ENCODE measurements at regions not wholly inside any gene's neighbourhood (a gene's known extent, or its start where the extent isn't known, plus 50 kb on each side); places are given as distances from the start of the nearest gene placed in this dataset.

- no peaks in the 10 kb centered on the region for H3K79me2 ChIP-seq (ENCODE audit: low read length)
- H3K36me3 ChIP-seq (replicated peaks; ENCODE audit: low read depth, low read length), result no peaks in the 10 kb centered on the region
- no peaks in the 10 kb centered on the region for H3K9me3 ChIP-seq (ENCODE audit: insufficient read depth, low read length)
- no peak overlapping the region for H2AFZ ChIP-seq (ENCODE audit: low read depth, low read length)
- H3K4me2 ChIP-seq (ENCODE audit: low read length), result no peak overlapping the region
- no peak overlapping the region for H3K27ac ChIP-seq (ENCODE audit: low read length)
- no peaks in the 10 kb centered on the region for H3K4me1 ChIP-seq (ENCODE audit: low read length)
- H3K4me3 ChIP-seq (ENCODE audit: low read length), result no peak overlapping the region
- no peaks in the 10 kb centered on the region for H3K27me3 ChIP-seq (ENCODE audit: low read depth, low read length)
- no peak overlapping the region for H3K9ac ChIP-seq (ENCODE audit: low read length)
- no peaks in the 10 kb centered on the region for H4K20me1 ChIP-seq (ENCODE audit: insufficient read depth, low read length)
- TF ChIP-seq EZH2phosphoT487 (IDR thresholded peaks at IDR 0.05; ENCODE audit: low read depth), result no peak
- TF ChIP-seq CTCF (IDR thresholded peaks at IDR 0.05; ENCODE audit: low read depth, low read length), result no peak
Observed at GRCh38 chr1:58214674-58215073, 331.9 kb downstream of the OMA1 start.

- Histone ChIP-seq H3K9ac (ENCODE audit: low read length) (no peak overlapping the region), H3K27me3 (ENCODE audit: low read depth, low read length) (no peaks in the 10 kb centered on the region), H2AFZ (ENCODE audit: low read depth, low read length) (no peak overlapping the region), H3K4me2 (ENCODE audit: low read length) (no peak overlapping the region), H3K27ac (ENCODE audit: low read length) (no peak overlapping the region), H4K20me1 (ENCODE audit: insufficient read depth, low read length) (no peaks in the 10 kb centered on the region), H3K4me1 (ENCODE audit: low read length) (no peaks in the 10 kb centered on the region), H3K9me3 (ENCODE audit: insufficient read depth, low read length) (no peaks in the 10 kb centered on the region), H3K36me3 (replicated peaks; ENCODE audit: low read depth, low read length) (no peaks in the 10 kb centered on the region), H3K79me2 (ENCODE audit: low read length) (no peaks in the 10 kb centered on the region), H3K4me3 (ENCODE audit: low read length) (no peak overlapping the region)
- no peak for TF ChIP-seq CTCF (IDR thresholded peaks at IDR 0.05; ENCODE audit: low read depth, low read length)
- no peak for TF ChIP-seq EZH2phosphoT487 (IDR thresholded peaks at IDR 0.05; ENCODE audit: low read depth)
Observed at GRCh38 chr1:58211869-58212268, 334.7 kb downstream of the OMA1 start.

- no peaks in the 10 kb centered on the region for H4K20me1 ChIP-seq (ENCODE audit: insufficient read depth, low read length)
- no peaks in the 10 kb centered on the region for H3K4me1 ChIP-seq (ENCODE audit: low read length)
Observed at GRCh38 chr1:58209575-58209974, 337.0 kb downstream of the OMA1 start.

GRCh38 chr1:58206749-58207148 lies 339.8 kb downstream of the OMA1 start:
- TF ChIP-seq CTCF (IDR thresholded peaks at IDR 0.05; ENCODE audit: low read depth, low read length) (no peak), EZH2phosphoT487 (IDR thresholded peaks at IDR 0.05; ENCODE audit: low read depth) (no peak)
- H3K4me1 ChIP-seq (ENCODE audit: low read length), result no peaks in the 10 kb centered on the region
- H3K79me2 ChIP-seq (ENCODE audit: low read length), result no peaks in the 10 kb centered on the region
- no peaks in the 10 kb centered on the region for H3K9me3 ChIP-seq (ENCODE audit: insufficient read depth, low read length)
- no peak overlapping the region for H3K4me3 ChIP-seq (ENCODE audit: low read length)
- H4K20me1 ChIP-seq (ENCODE audit: insufficient read depth, low read length), result no peaks in the 10 kb centered on the region
- H3K9ac ChIP-seq (ENCODE audit: low read length), result no peak overlapping the region
- no peaks in the 10 kb centered on the region for H3K27me3 ChIP-seq (ENCODE audit: low read depth, low read length)
- no peak overlapping the region for H3K27ac ChIP-seq (ENCODE audit: low read length)
- H3K4me2 ChIP-seq (ENCODE audit: low read length), result no peak overlapping the region
- H2AFZ ChIP-seq (ENCODE audit: low read depth, low read length), result no peak overlapping the region
- no peaks in the 10 kb centered on the region for H3K36me3 ChIP-seq (replicated peaks; ENCODE audit: low read depth, low read length)

More at GRCh38 chr1:58209575-58209974, 337.0 kb downstream of the OMA1 start:
- no peak overlapping the region for H2AFZ ChIP-seq (ENCODE audit: low read depth, low read length)
- no peak overlapping the region for H3K4me2 ChIP-seq (ENCODE audit: low read length)
- no peaks in the 10 kb centered on the region for H3K9me3 ChIP-seq (ENCODE audit: insufficient read depth, low read length)
- H3K4me3 ChIP-seq (ENCODE audit: low read length), result no peak overlapping the region
- H3K36me3 ChIP-seq (replicated peaks; ENCODE audit: low read depth, low read length), result no peaks in the 10 kb centered on the region
- TF ChIP-seq CTCF (IDR thresholded peaks at IDR 0.05; ENCODE audit: low read depth, low read length) (no peak), EZH2phosphoT487 (IDR thresholded peaks at IDR 0.05; ENCODE audit: low read depth) (no peak)
- no peaks in the 10 kb centered on the region for H3K27me3 ChIP-seq (ENCODE audit: low read depth, low read length)
- H3K9ac ChIP-seq (ENCODE audit: low read length), result no peak overlapping the region
- no peak overlapping the region for H3K27ac ChIP-seq (ENCODE audit: low read length)
- H3K79me2 ChIP-seq (ENCODE audit: low read length), result no peaks in the 10 kb centered on the region
